ENCODE measurements at regions not wholly inside any gene's neighbourhood (a gene's known extent, or its start where the extent isn't known, plus 50 kb on each side); places are given as distances from the start of the nearest gene placed in this dataset.

DNA sequence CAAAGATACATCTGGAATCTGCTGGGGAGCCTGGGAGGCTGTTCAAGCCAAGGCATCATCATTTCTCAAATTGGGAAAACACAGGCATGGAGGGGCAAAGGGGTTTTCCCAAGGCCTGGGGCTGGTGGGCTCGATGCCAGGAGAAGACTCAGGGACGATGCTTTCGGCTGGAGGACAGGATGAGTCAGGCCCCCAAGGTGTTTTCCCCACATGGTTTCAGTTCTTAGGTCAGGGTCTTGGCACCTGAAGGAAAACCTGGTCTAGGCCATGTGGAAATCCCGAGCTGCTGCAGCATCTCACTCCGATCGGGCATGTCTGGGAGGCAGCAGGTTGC is 348.1 kb downstream of the CDC5L start:
- H3K23me2 ChIP-seq (ENCODE audit: insufficient read length, low read depth, low read length, poor library complexity, severe bottlenecking), result no peaks in the 10 kb centered on the region
- H2BK20ac ChIP-seq (ENCODE audit: low read depth, low read length, poor library complexity, severe bottlenecking), result no peak overlapping the region
- H3K27ac ChIP-seq (ENCODE audit: insufficient read length, low read depth, low read length), result no peak overlapping the region
- H4K5ac ChIP-seq (ENCODE audit: insufficient read length, low read depth, low read length), result no peak overlapping the region
- H2BK120ac ChIP-seq (ENCODE audit: low read depth, low read length, poor library complexity, severe bottlenecking), result no peak overlapping the region
- Mint-ChIP-seq H3K9me3 (no peaks in the 10 kb centered on the region), H3K36me3 (ENCODE audit: insufficient read depth in 1 of 3, low read depth in 3 of 3) (no peaks in the 10 kb centered on the region), H3K4me1 (peaks cover 11 to 17% of the 10 kb centered on the region in 2 experiments), H3K27ac (no peak overlapping the region), H3K27me3 (ENCODE audit: low read depth) (peaks cover 3% of the 10 kb centered on the region), H3K4me3 (no peak overlapping the region)
- TF ChIP-seq, protein P1, sequence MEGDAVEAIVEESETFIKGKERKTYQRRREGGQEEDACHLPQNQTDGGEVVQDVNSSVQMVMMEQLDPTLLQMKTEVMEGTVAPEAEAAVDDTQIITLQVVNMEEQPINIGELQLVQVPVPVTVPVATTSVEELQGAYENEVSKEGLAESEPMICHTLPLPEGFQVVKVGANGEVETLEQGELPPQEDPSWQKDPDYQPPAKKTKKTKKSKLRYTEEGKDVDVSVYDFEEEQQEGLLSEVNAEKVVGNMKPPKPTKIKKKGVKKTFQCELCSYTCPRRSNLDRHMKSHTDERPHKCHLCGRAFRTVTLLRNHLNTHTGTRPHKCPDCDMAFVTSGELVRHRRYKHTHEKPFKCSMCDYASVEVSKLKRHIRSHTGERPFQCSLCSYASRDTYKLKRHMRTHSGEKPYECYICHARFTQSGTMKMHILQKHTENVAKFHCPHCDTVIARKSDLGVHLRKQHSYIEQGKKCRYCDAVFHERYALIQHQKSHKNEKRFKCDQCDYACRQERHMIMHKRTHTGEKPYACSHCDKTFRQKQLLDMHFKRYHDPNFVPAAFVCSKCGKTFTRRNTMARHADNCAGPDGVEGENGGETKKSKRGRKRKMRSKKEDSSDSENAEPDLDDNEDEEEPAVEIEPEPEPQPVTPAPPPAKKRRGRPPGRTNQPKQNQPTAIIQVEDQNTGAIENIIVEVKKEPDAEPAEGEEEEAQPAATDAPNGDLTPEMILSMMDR (conservative IDR thresholded peaks at IDR 0.05), result no peak
- H3K79me2 ChIP-seq (ENCODE audit: insufficient read depth, low read length), result no peaks in the 10 kb centered on the region
- H2BK12ac ChIP-seq (ENCODE audit: insufficient read length, low read depth, low read length), result no peak overlapping the region
- H2AK5ac ChIP-seq (ENCODE audit: insufficient read length, low read length), result no peak overlapping the region
- H3K27me3 ChIP-seq (ENCODE audit: insufficient read depth, low read length), result no peaks in the 10 kb centered on the region
- no peaks in the 10 kb centered on the region for H4K20me1 ChIP-seq (ENCODE audit: control insufficient read depth, insufficient read depth, insufficient read length)
- H3T11ph ChIP-seq (ENCODE audit: low read length), result no peak overlapping the region
- H3K18ac ChIP-seq (ENCODE audit: insufficient read length, low read depth, low read length), result no peak overlapping the region
- no peak overlapping the region for H2BK15ac ChIP-seq (ENCODE audit: low read depth, low read length)
- H2AFZ ChIP-seq (ENCODE audit: low read length), result no peak overlapping the region
- DNase-seq, result no peak
- no peaks in the 10 kb centered on the region; the same call in 1 of the 2 replicates for H3K4me1 ChIP-seq (ENCODE audit: insufficient read depth, low read length)
- no CpG with 5 or more reads among the region's 6 CpGs for WGBS (ENCODE audit: extremely low coverage, insufficient read length, low lambda C conversion rate)
- no peaks in the 10 kb centered on the region for H3K79me1 ChIP-seq (ENCODE audit: insufficient read depth, low read depth, low read length, poor library complexity, severe bottlenecking)
- H3K14ac ChIP-seq (ENCODE audit: insufficient read depth, low read length), result no peak overlapping the region
- no peak overlapping the region for H3K23ac ChIP-seq (ENCODE audit: insufficient read length, low read depth, low read length)
- no peak overlapping the region for H4K8ac ChIP-seq (replicated peaks; ENCODE audit: insufficient read length, low read depth, low read length)
- no peak overlapping the region for H3K4ac ChIP-seq (ENCODE audit: low read depth, low read length)
- no peaks in the 10 kb centered on the region for H3K9me3 ChIP-seq (ENCODE audit: control insufficient read depth, low read depth, low read length)
- no peak overlapping the region for H3K56ac ChIP-seq (ENCODE audit: insufficient read length, low read depth, low read length)
- H3K9ac ChIP-seq (ENCODE audit: extremely low read depth, insufficient read length, low read length), result no peak overlapping the region
- H3K4me2 ChIP-seq (ENCODE audit: insufficient read depth, insufficient read length, low read length), result no peak overlapping the region
- no peak overlapping the region for H4K91ac ChIP-seq (ENCODE audit: insufficient read length, low read depth, low read length)
- no peak overlapping the region for H2BK5ac ChIP-seq (ENCODE audit: insufficient read length, low read length)

All from H9 (cell line).